ENCODE measurements at regions not wholly inside any gene's neighbourhood (a gene's known extent, or its start where the extent isn't known, plus 50 kb on each side); places are given as distances from the start of the nearest gene placed in this dataset.

DNA sequence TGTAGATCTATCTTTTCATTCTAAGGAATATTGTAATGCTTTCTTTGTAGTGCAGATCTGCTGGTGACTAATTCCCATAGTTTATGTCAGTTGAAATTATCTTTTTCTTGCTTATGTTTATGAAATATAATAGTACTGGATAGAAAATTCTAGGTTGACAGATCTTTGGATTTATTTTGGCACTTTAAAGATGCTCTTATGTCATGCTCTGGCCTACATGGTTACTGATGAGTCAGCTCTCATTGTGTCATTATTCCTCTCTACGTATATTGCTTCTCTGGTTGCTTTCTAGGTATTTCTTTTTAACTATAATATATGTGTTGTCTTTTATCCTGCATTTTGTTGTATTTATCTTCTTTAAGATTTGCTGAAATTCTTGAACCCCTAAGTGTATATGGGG, 955.5 kb upstream of the CHORDC1 start:
- no peaks in the 10 kb centered on the region for H3K79me2 ChIP-seq (ENCODE audit: insufficient read depth)
- H3K27ac ChIP-seq (ENCODE audit: low read depth in 2 of 2, low read length in 1 of 2): no peak overlapping the region
- DNase-seq: no peak
- no peaks in the 10 kb centered on the region for H3K4me1 ChIP-seq (ENCODE audit: control insufficient read depth in 1 of 2, insufficient read depth in 2 of 2, low read depth in 1 of 2, low read length in 1 of 2)
- no peak overlapping the region for H3K4me3 ChIP-seq (ENCODE audit: low read depth in 2 of 2, low read length in 1 of 2)
- no peak overlapping the region for H2AFZ ChIP-seq (ENCODE audit: low read depth)
- no peak overlapping the region for H3K9ac ChIP-seq
- TF ChIP-seq, protein P1, sequence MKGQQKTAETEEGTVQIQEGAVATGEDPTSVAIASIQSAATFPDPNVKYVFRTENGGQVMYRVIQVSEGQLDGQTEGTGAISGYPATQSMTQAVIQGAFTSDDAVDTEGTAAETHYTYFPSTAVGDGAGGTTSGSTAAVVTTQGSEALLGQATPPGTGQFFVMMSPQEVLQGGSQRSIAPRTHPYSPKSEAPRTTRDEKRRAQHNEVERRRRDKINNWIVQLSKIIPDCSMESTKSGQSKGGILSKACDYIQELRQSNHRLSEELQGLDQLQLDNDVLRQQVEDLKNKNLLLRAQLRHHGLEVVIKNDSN (IDR thresholded peaks at IDR 0.05; ENCODE audit: borderline replicate concordance, low read depth): no peak
- TF ChIP-seq FOXJ3 (CRISPR knock-in tag; IDR thresholded peaks at IDR 0.05): no peak
- no peak for TF ChIP-seq FOSL2 (IDR thresholded peaks at IDR 0.05; ENCODE audit: borderline replicate concordance, low read depth)
- TF ChIP-seq POLR2AphosphoS5 (IDR thresholded peaks at IDR 0.05; ENCODE audit: low read depth, low read length): no peak
- no peak for TF ChIP-seq SMC3 (IDR thresholded peaks at IDR 0.05; ENCODE audit: low read depth, low read length)
- peak; percentile 35; the same call in 1 of the 2 replicates for TF ChIP-seq RFX5 (IDR thresholded peaks at IDR 0.05; ENCODE audit: low read length)
- no peak for TF ChIP-seq TCF12 (IDR thresholded peaks at IDR 0.05)
- no peak for TF ChIP-seq GABPA (IDR thresholded peaks at IDR 0.05; ENCODE audit: low read depth)
- ChIA-PET CTCF (no interaction called here), POLR2A (no interaction called here)
- 28% methylated on average over 1 of the region's 1 CpG for WGBS (ENCODE audit: low lambda C conversion rate)
- H3K36me3 ChIP-seq (replicated peaks in 1 of 2; ENCODE audit: control insufficient read depth in 1 of 2, insufficient read depth in 2 of 2, low read length in 1 of 2): no peaks in the 10 kb centered on the region
- no peaks in the 10 kb centered on the region for H3K27me3 ChIP-seq (ENCODE audit: insufficient read depth)
- no peak overlapping the region for H3K4me2 ChIP-seq
- H4K20me1 ChIP-seq (ENCODE audit: insufficient read depth): no peaks in the 10 kb centered on the region
- no peaks in the 10 kb centered on the region for H3F3A ChIP-seq (replicated peaks; ENCODE audit: insufficient read depth)
- H3K9me2 ChIP-seq: no peaks in the 10 kb centered on the region
- H3K9me3 ChIP-seq: no peaks in the 10 kb centered on the region

DNA sequence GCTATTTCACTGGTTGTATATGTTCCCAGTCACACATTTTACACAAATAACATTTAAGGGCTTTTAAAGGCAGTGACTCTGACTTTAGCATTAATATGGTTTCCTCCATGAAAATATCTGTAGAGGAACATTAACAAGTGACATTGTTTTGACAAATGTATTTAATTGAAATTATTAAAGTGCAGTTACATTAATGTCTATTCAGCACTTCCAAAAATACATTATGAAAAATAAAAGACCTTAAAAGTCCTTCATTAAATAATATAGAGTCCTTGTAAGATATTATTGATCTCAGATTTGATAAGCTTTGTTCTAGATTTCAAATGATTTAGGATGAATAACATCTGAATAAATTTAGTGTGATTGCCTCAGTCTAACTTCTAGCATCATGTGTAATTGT, 951.9 kb upstream of the CHORDC1 start:
- ChIA-PET CTCF (interaction anchor here (1.5 kb wide), 1 partner anchor 17 kb away, joined by 3 read pairs; no protein-coding TSS in a partner anchor), POLR2A (no interaction called here)
- H3K27ac ChIP-seq (ENCODE audit: low read depth in 2 of 2, low read length in 1 of 2): no peak overlapping the region
- H3K9me2 ChIP-seq: no peaks in the 10 kb centered on the region
- no peak overlapping the region for H3K4me3 ChIP-seq (ENCODE audit: low read depth in 2 of 2, low read length in 1 of 2)
- H3K4me2 ChIP-seq: no peak overlapping the region
- H3K36me3 ChIP-seq (replicated peaks in 1 of 2; ENCODE audit: control insufficient read depth in 1 of 2, insufficient read depth in 2 of 2, low read length in 1 of 2): no peaks in the 10 kb centered on the region
- H4K20me1 ChIP-seq (ENCODE audit: insufficient read depth): no peaks in the 10 kb centered on the region
- no peak overlapping the region for H3K9ac ChIP-seq
- no peaks in the 10 kb centered on the region for H3K27me3 ChIP-seq (ENCODE audit: insufficient read depth)
- no peak for DNase-seq
- no peaks in the 10 kb centered on the region for H3F3A ChIP-seq (replicated peaks; ENCODE audit: insufficient read depth)
- H3K4me1 ChIP-seq (ENCODE audit: control insufficient read depth in 1 of 2, insufficient read depth in 2 of 2, low read depth in 1 of 2, low read length in 1 of 2): no peaks in the 10 kb centered on the region
- no peak overlapping the region for H2AFZ ChIP-seq (ENCODE audit: low read depth)
- H3K79me2 ChIP-seq (ENCODE audit: insufficient read depth): no peaks in the 10 kb centered on the region
- no peak for TF ChIP-seq ELF1 (IDR thresholded peaks at IDR 0.05)
- no peak for TF ChIP-seq GABPA (IDR thresholded peaks at IDR 0.05; ENCODE audit: low read depth)
- no peak for TF ChIP-seq RAD21 (IDR thresholded peaks at IDR 0.05; ENCODE audit: low read length)
- TF ChIP-seq POLR2AphosphoS5 (IDR thresholded peaks at IDR 0.05; ENCODE audit: low read depth, low read length): no peak
- TF ChIP-seq, protein P1 (IDR thresholded peaks at IDR 0.05; ENCODE audit: borderline replicate concordance, low read depth): no peak
- TF ChIP-seq, protein P2, sequence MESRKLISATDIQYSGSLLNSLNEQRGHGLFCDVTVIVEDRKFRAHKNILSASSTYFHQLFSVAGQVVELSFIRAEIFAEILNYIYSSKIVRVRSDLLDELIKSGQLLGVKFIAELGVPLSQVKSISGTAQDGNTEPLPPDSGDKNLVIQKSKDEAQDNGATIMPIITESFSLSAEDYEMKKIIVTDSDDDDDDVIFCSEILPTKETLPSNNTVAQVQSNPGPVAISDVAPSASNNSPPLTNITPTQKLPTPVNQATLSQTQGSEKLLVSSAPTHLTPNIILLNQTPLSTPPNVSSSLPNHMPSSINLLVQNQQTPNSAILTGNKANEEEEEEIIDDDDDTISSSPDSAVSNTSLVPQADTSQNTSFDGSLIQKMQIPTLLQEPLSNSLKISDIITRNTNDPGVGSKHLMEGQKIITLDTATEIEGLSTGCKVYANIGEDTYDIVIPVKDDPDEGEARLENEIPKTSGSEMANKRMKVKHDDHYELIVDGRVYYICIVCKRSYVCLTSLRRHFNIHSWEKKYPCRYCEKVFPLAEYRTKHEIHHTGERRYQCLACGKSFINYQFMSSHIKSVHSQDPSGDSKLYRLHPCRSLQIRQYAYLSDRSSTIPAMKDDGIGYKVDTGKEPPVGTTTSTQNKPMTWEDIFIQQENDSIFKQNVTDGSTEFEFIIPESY (IDR thresholded peaks at IDR 0.05; ENCODE audit: borderline replicate concordance, low read depth): no peak
- TF ChIP-seq GATA2 (CRISPR knock-in tag; IDR thresholded peaks at IDR 0.05): no peak
- TF ChIP-seq, protein P3, sequence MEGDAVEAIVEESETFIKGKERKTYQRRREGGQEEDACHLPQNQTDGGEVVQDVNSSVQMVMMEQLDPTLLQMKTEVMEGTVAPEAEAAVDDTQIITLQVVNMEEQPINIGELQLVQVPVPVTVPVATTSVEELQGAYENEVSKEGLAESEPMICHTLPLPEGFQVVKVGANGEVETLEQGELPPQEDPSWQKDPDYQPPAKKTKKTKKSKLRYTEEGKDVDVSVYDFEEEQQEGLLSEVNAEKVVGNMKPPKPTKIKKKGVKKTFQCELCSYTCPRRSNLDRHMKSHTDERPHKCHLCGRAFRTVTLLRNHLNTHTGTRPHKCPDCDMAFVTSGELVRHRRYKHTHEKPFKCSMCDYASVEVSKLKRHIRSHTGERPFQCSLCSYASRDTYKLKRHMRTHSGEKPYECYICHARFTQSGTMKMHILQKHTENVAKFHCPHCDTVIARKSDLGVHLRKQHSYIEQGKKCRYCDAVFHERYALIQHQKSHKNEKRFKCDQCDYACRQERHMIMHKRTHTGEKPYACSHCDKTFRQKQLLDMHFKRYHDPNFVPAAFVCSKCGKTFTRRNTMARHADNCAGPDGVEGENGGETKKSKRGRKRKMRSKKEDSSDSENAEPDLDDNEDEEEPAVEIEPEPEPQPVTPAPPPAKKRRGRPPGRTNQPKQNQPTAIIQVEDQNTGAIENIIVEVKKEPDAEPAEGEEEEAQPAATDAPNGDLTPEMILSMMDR (IDR thresholded peaks at IDR 0.05): no peak
- TF ChIP-seq EP300 (IDR thresholded peaks at IDR 0.05; ENCODE audit: borderline replicate concordance in 1 of 2, low read depth in 1 of 2, low read length in 1 of 2): no peak
- TF ChIP-seq, protein P4, sequence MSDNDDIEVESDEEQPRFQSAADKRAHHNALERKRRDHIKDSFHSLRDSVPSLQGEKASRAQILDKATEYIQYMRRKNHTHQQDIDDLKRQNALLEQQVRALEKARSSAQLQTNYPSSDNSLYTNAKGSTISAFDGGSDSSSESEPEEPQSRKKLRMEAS (IDR thresholded peaks at IDR 0.05; ENCODE audit: low read depth): no peak
- no peak for TF ChIP-seq TAF1 (IDR thresholded peaks at IDR 0.05; ENCODE audit: borderline replicate concordance, low read depth, low read length)
- TF ChIP-seq FOXJ3 (CRISPR knock-in tag; IDR thresholded peaks at IDR 0.05): no peak
- TF ChIP-seq SIN3A (IDR thresholded peaks at IDR 0.05; ENCODE audit: borderline replicate concordance, low read depth, low read length): no peak
- no peak for TF ChIP-seq NRF1 (IDR thresholded peaks at IDR 0.05; ENCODE audit: low read depth, low read length)
- no peak for TF ChIP-seq JUND (IDR thresholded peaks at IDR 0.05)
- no peak for TF ChIP-seq CHD2 (IDR thresholded peaks at IDR 0.05; ENCODE audit: low read length, partially characterized antibody)
- TF ChIP-seq, protein P5, sequence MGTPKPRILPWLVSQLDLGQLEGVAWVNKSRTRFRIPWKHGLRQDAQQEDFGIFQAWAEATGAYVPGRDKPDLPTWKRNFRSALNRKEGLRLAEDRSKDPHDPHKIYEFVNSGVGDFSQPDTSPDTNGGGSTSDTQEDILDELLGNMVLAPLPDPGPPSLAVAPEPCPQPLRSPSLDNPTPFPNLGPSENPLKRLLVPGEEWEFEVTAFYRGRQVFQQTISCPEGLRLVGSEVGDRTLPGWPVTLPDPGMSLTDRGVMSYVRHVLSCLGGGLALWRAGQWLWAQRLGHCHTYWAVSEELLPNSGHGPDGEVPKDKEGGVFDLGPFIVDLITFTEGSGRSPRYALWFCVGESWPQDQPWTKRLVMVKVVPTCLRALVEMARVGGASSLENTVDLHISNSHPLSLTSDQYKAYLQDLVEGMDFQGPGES (IDR thresholded peaks at IDR 0.05; ENCODE audit: low read depth, low read length): no peak
- no peak for TF ChIP-seq FOXM1 (IDR thresholded peaks at IDR 0.05; ENCODE audit: low read depth)
- TF ChIP-seq TCF12 (IDR thresholded peaks at IDR 0.05): no peak
- no peaks in the 10 kb centered on the region for H3K9me3 ChIP-seq

Measured in SK-N-SH (cell line).